ENCODE measurements at regions not wholly inside any gene's neighbourhood (a gene's known extent, or its start where the extent isn't known, plus 50 kb on each side); places are given as distances from the start of the nearest gene placed in this dataset.
"Not testable (repeated sequence)": the region's sequence is repeated elsewhere in the genome, so short reads cannot be mapped to it uniquely, and the experiment has no call there.

- Histone ChIP-seq H3K4me3 (no peak overlapping the region), H3K27ac (replicated peaks) (no peak overlapping the region), H3K4me1 (no peaks in the 10 kb centered on the region), H3K9me3 (replicated peaks) (peaks cover 3% of the 10 kb centered on the region), H3K36me3 (no peaks in the 10 kb centered on the region), H3K27me3 (ENCODE audit: low read depth) (no peaks in the 10 kb centered on the region)
- intact Hi-C loops (cut with micrococcal nuclease) = no loop called here
- DNase-seq = no peak
- TF ChIP-seq CTCF (IDR thresholded peaks at IDR 0.05; ENCODE audit: borderline replicate concordance) = no peak
Measured at GRCh38 chr6:68077661-68078060, 557.4 kb upstream of the ADGRB3 start.

GRCh38 chr6:68071740-68072139 lies 563.3 kb upstream of the ADGRB3 start:
- Histone ChIP-seq H3K27me3 (ENCODE audit: low read depth) (no peaks in the 10 kb centered on the region), H3K27ac (replicated peaks) (no peak overlapping the region), H3K9me3 (replicated peaks) (peaks cover 3% of the 10 kb centered on the region), H3K4me1 (no peaks in the 10 kb centered on the region), H3K4me3 (no peak overlapping the region), H3K36me3 (no peaks in the 10 kb centered on the region)
- intact Hi-C loops (cut with micrococcal nuclease) = no loop called here
- no peak for TF ChIP-seq CTCF (IDR thresholded peaks at IDR 0.05; ENCODE audit: borderline replicate concordance)
- no peak for DNase-seq

- no peaks in the 10 kb centered on the region for H3K4me1 ChIP-seq
- H3K9me3 ChIP-seq (replicated peaks) = peaks cover 3% of the 10 kb centered on the region
- intact Hi-C loops (cut with micrococcal nuclease) = no loop called here
- H3K27me3 ChIP-seq (ENCODE audit: low read depth) = no peaks in the 10 kb centered on the region
- no peak for TF ChIP-seq CTCF (IDR thresholded peaks at IDR 0.05; ENCODE audit: borderline replicate concordance)
- no peaks in the 10 kb centered on the region for H3K36me3 ChIP-seq
- no peak for DNase-seq
- H3K27ac ChIP-seq (replicated peaks) = no peak overlapping the region
- H3K4me3 ChIP-seq = no peak overlapping the region
Measured at GRCh38 chr6:68069921-68070710, 565.0 kb upstream of the ADGRB3 start.

GRCh38 chr6:68059899-68060298 lies 575.2 kb upstream of the ADGRB3 start:
- Histone ChIP-seq H3K36me3 (no peaks in the 10 kb centered on the region), H3K27ac (replicated peaks) (peak overlapping the region; percentile 44), H3K27me3 (ENCODE audit: low read depth) (no peaks in the 10 kb centered on the region), H3K4me3 (peak overlapping the region; percentile 24), H3K9me3 (replicated peaks) (peaks cover 30% of the 10 kb centered on the region), H3K4me1 (no peaks in the 10 kb centered on the region)
- no peak for TF ChIP-seq CTCF (IDR thresholded peaks at IDR 0.05; ENCODE audit: borderline replicate concordance)
- intact Hi-C loops (cut with micrococcal nuclease) = no loop called here
- DNase-seq = no peak

GRCh38 chr6:68059261-68059660 lies 575.8 kb upstream of the ADGRB3 start:
- no peaks in the 10 kb centered on the region for H3K27me3 ChIP-seq (ENCODE audit: low read depth)
- H3K27ac ChIP-seq (replicated peaks) = peak overlapping the region; percentile 44
- H3K4me3 ChIP-seq = peak overlapping the region; percentile 24
- no peak for DNase-seq
- peaks cover 30% of the 10 kb centered on the region for H3K9me3 ChIP-seq (replicated peaks)
- no peak for TF ChIP-seq CTCF (IDR thresholded peaks at IDR 0.05; ENCODE audit: borderline replicate concordance)
- H3K4me1 ChIP-seq = no peaks in the 10 kb centered on the region
- H3K36me3 ChIP-seq = no peaks in the 10 kb centered on the region
- intact Hi-C loops (cut with micrococcal nuclease) = no loop called here

GRCh38 chr6:68056596-68056995 lies 578.5 kb upstream of the ADGRB3 start:
- DNase-seq; H3K4me1 ChIP-seq; H3K36me3 ChIP-seq; intact Hi-C loops (cut with micrococcal nuclease); H3K4me3 ChIP-seq; H3K27ac ChIP-seq (replicated peaks); H3K27me3 ChIP-seq (ENCODE audit: low read depth): not testable (repeated sequence)
- H3K9me3 ChIP-seq (replicated peaks) = peaks cover 21% of the 10 kb centered on the region

Data from left ventricle myocardium inferior (tissue), 1 donor.